K562 (cell line): ENCODE measurements at regions not wholly inside any gene's neighbourhood (a gene's known extent, or its start where the extent isn't known, plus 50 kb on each side); places are given as distances from the start of the nearest gene placed in this dataset.

Source experiments
- CAMTA2 ChIP-seq: fragments of 250-450 bp; sonication (Bioruptor Pico); conservative IDR thresholded peaks from 2 replicates; pipeline ENCODE4 v1.5.1; 2022
- MAFK ChIP-seq: IDR thresholded peaks from 2 replicates; pipeline ENCODE4 v1.6.1; 2011; ENCODE audit warnings: low read length, improper control_type of control experiment
- MCM5 ChIP-seq: fragments of 450-650 bp; IDR thresholded peaks from 2 replicates; pipeline ENCODE4 v1.6.1; 2016; ENCODE audit warnings: low read depth
- NR2C1 ChIP-seq, 2 experiments: fragments of 450-650 bp; IDR thresholded peaks; 2 replicates each; pipeline ENCODE4 v1.6.1; 2017; ENCODE audit warnings: mild to moderate bottlenecking in 2 of 2, antibody characterized with exemption in 1 of 2, inconsistent platforms in 1 of 2, missing compliant biosample characterization in 1 of 2, missing genetic modification characterization in 1 of 2
- PHF20 ChIP-seq: fragments of 450-650 bp; IDR thresholded peaks from 2 replicates; pipeline ENCODE4 v1.6.1; 2018; ENCODE audit not compliant: partially characterized antibody
- PTBP1 ChIP-seq: fragments of 200-400 bp; formaldehyde crosslinking; IDR thresholded peaks from 2 replicates; pipeline ENCODE4 v1.6.1; 2017; ENCODE audit warnings: low read depth, low read length
- RFX7 ChIP-seq: fragments of 250-450 bp; sonication (Bioruptor Pico); IDR thresholded peaks from 2 replicates; pipeline ENCODE4 v1.5.1; 2021; ENCODE audit warnings: mild to moderate bottlenecking
- XRCC4 ChIP-seq: IDR thresholded peaks from one replicate; pipeline ENCODE4 v1.6.1; 2011; ENCODE audit not compliant: insufficient read depth, insufficient read length; ENCODE audit errors: extremely low read depth
- ZNF41 ChIP-seq: fragments of 250-450 bp; sonication (Bioruptor Pico); conservative IDR thresholded peaks from 2 replicates; pipeline ENCODE4 v1.4.0; 2020; ENCODE audit warnings: mild to moderate bottlenecking
- ZNF551 ChIP-seq: fragments of 250-450 bp; sonication (Bioruptor Pico); IDR thresholded peaks from 2 replicates; pipeline ENCODE4 v1.5.0; 2021; ENCODE audit warnings: mild to moderate bottlenecking, moderate library complexity
- ZNF75A ChIP-seq: fragments of 450-650 bp; formaldehyde crosslinking; IDR thresholded peaks from 2 replicates; pipeline ENCODE4 v1.4.0; 2020; ENCODE audit warnings: mild to moderate bottlenecking
- ZSCAN32 ChIP-seq: fragments of 450-650 bp; formaldehyde crosslinking; IDR thresholded peaks from 2 replicates; pipeline ENCODE4 v1.4.0; 2020; ENCODE audit warnings: mild to moderate bottlenecking, moderate library complexity
- TF ChIP-seq, protein P1 (sequence below): sonication (generic); formaldehyde crosslinking; IDR thresholded peaks from 2 replicates; pipeline ENCODE4 v1.8.0; 2022; ENCODE audit warnings: mild to moderate bottlenecking, missing genetic modification reagents

DNA sequence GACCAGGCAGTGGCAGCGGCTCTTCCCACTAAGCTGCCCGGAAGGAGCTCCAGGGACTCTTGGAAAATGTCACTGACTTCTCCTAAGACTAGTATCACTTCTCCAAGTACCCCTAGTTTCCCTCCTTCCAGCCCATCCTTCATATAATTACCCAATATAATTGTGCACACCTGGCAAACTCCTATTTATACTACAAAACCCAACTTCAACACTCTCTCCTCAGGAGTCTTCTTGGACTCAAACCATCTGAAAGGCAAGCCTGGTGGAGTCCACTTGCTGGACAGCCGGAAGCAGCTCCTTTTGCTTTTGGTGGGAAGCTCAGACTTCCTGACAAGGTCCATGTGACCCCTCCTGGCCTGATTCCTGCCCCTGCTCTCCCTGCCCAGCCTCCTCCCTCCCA, 955.9 kb downstream of the TBC1D22A start (continued):
- TF ChIP-seq ZNF551 (no peak), XRCC4 (no peak), ZNF75A (CRISPR knock-in tag) (no peak), CAMTA2 (CRISPR knock-in tag) (no peak), MCM5 (no peak), RFX7 (CRISPR knock-in tag) (no peak), PHF20 (no peak), PTBP1 (no peak), ZSCAN32 (CRISPR knock-in tag) (no peak), ZNF41 (CRISPR knock-in tag) (no peak), NR2C1 (IDR thresholded peaks at IDR 0.05) (no peak), NR2C1 (tag; IDR thresholded peaks at IDR 0.05) (no peak), MAFK (no peak)
- TF ChIP-seq, protein P1, sequence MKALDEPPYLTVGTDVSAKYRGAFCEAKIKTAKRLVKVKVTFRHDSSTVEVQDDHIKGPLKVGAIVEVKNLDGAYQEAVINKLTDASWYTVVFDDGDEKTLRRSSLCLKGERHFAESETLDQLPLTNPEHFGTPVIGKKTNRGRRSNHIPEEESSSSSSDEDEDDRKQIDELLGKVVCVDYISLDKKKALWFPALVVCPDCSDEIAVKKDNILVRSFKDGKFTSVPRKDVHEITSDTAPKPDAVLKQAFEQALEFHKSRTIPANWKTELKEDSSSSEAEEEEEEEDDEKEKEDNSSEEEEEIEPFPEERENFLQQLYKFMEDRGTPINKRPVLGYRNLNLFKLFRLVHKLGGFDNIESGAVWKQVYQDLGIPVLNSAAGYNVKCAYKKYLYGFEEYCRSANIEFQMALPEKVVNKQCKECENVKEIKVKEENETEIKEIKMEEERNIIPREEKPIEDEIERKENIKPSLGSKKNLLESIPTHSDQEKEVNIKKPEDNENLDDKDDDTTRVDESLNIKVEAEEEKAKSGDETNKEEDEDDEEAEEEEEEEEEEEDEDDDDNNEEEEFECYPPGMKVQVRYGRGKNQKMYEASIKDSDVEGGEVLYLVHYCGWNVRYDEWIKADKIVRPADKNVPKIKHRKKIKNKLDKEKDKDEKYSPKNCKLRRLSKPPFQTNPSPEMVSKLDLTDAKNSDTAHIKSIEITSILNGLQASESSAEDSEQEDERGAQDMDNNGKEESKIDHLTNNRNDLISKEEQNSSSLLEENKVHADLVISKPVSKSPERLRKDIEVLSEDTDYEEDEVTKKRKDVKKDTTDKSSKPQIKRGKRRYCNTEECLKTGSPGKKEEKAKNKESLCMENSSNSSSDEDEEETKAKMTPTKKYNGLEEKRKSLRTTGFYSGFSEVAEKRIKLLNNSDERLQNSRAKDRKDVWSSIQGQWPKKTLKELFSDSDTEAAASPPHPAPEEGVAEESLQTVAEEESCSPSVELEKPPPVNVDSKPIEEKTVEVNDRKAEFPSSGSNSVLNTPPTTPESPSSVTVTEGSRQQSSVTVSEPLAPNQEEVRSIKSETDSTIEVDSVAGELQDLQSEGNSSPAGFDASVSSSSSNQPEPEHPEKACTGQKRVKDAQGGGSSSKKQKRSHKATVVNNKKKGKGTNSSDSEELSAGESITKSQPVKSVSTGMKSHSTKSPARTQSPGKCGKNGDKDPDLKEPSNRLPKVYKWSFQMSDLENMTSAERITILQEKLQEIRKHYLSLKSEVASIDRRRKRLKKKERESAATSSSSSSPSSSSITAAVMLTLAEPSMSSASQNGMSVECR (CRISPR knock-in tag) = no peak
